ENCODE measurements at regions not wholly inside any gene's neighbourhood (a gene's known extent, or its start where the extent isn't known, plus 50 kb on each side); places are given as distances from the start of the nearest gene placed in this dataset.

GRCh38 chr10:43958964-43959363 is 310.3 kb upstream of the ZNF32 start:
- FAIRE-seq, result no peak
- POLR2A ChIA-PET (ENCODE audit: partially characterized antibody), result no interaction called here

More at GRCh38 chr10:43958964-43959363, 310.3 kb upstream of the ZNF32 start:
- Histone ChIP-seq H4K8ac (ENCODE audit: extremely low read depth, insufficient read depth, low read length) (no peak overlapping the region), H3K4me1 (replicated peaks in 1 of 4; ENCODE audit: control insufficient read depth in 3 of 4, insufficient read depth in 4 of 4, low read length in 3 of 4) (no peaks in the 10 kb centered on the region; a peak in 1 of 7 replicates), H3K9ac (replicated peaks in 1 of 4; ENCODE audit: extremely low read depth in 1 of 4, low read depth in 3 of 4, low read length in 3 of 4) (no peak overlapping the region), H2AK5ac (ENCODE audit: low read depth, low read length) (no peak overlapping the region), H3K79me2 (ENCODE audit: control insufficient read depth in 1 of 2, insufficient read depth in 2 of 2, low read length in 2 of 2) (no peaks in the 10 kb centered on the region), H3K4me3 (ENCODE audit: extremely low read depth in 1 of 4, insufficient read depth in 2 of 4, low read depth in 3 of 4, low read length in 4 of 4) (no peak overlapping the region), H3K27ac (ENCODE audit: low read depth, low read length) (no peak overlapping the region), H3K18ac (ENCODE audit: extremely low read depth, low read length) (no peak overlapping the region), H2BK12ac (ENCODE audit: low read depth, low read length) (no peak overlapping the region), H3K27me3 (replicated peaks in 1 of 4; ENCODE audit: control insufficient read depth in 3 of 4, extremely low read depth in 1 of 4, insufficient read depth in 3 of 4, low read length in 3 of 4) (no peaks in the 10 kb centered on the region), H2BK5ac (ENCODE audit: low read depth, low read length) (no peak overlapping the region), H3K36me3 (ENCODE audit: control insufficient read depth in 2 of 4, insufficient read depth in 4 of 4, low read length in 3 of 4) (no peaks in the 10 kb centered on the region), H3K4me2 (ENCODE audit: insufficient read depth in 1 of 2, low read depth in 2 of 2, low read length in 2 of 2) (no peak overlapping the region), H2BK20ac (ENCODE audit: low read length) (no peak overlapping the region), H2AFZ (ENCODE audit: low read length) (no peak overlapping the region), H3K23me2 (ENCODE audit: low read depth, low read length) (no peaks in the 10 kb centered on the region), H2BK15ac (ENCODE audit: low read length) (no peak overlapping the region), H4K20me1 (replicated peaks in 1 of 2; ENCODE audit: control insufficient read depth in 1 of 2, insufficient read depth in 2 of 2, low read length in 2 of 2) (no peaks in the 10 kb centered on the region), H3K23ac (ENCODE audit: insufficient read length) (no peak overlapping the region), H3K14ac (ENCODE audit: insufficient read length) (no peak overlapping the region), H4K91ac (replicated peaks; ENCODE audit: insufficient read length, low read length) (peak overlapping the region; percentile 26), H3K79me1 (ENCODE audit: low read depth, low read length) (no peaks in the 10 kb centered on the region), H3K56ac (replicated peaks; ENCODE audit: insufficient read length, low read depth, low read length) (no peak overlapping the region), H2BK120ac (replicated peaks; ENCODE audit: low read depth, low read length) (no peak overlapping the region), H4K5ac (ENCODE audit: insufficient read length, low read depth, low read length) (no peak overlapping the region), H3K9me3 (ENCODE audit: insufficient read depth in 2 of 2, low read depth in 1 of 2, low read length in 1 of 2) (no peaks in the 10 kb centered on the region), H3K4ac (replicated peaks; ENCODE audit: insufficient read length, low read depth, low read length) (no peak overlapping the region)
- no peak for DNase-seq (ENCODE audit: low read depth in 1 of 2, low spot score in 2 of 2)
- 92% methylated on average over 6 of the region's 6 CpGs; no CpG with 5 or more reads in 1 of the 2 experiments for WGBS, 2 experiments (ENCODE audit: extremely low coverage in 1 of 2, insufficient coverage in 1 of 2, insufficient read length in 1 of 2, insufficient replicate concordance in 2 of 2, low coverage in 1 of 2, low lambda C conversion rate in 2 of 2, missing lambda C conversion rate in 1 of 2)
- TF ChIP-seq EGR1 (IDR thresholded peaks at IDR 0.05; ENCODE audit: borderline replicate concordance, low read depth, low read length), result no peak
- TF ChIP-seq E2F6 (IDR thresholded peaks at IDR 0.05), result no peak
- no peak for TF ChIP-seq TAF7 (optimal IDR thresholded peaks at IDR 0.05; ENCODE audit: borderline replicate concordance, low read depth, low read length)
- TF ChIP-seq ATF3 (IDR thresholded peaks at IDR 0.05; ENCODE audit: insufficient read depth, low read depth, low read length), result no peak
- TF ChIP-seq MAFK (IDR thresholded peaks at IDR 0.05; ENCODE audit: low read depth, low read length), result no peak
- CTCF ChIA-PET (ENCODE audit: partially characterized antibody), result no interaction called here

Measured in H1 (cell line).